Hindlimb muscle (tissue), 1 donor: ENCODE measurements at regions not wholly inside any gene's neighbourhood (a gene's known extent, or its start where the extent isn't known, plus 50 kb on each side); places are given as distances from the start of the nearest gene placed in this dataset.
"Not testable (repeated sequence)": the region's sequence is repeated elsewhere in the genome, so short reads cannot be mapped to it uniquely, and the experiment has no call there.

Source experiments
- DNase-seq: peaks from one replicate; pipeline ENCODE4 v3.0.0-alpha.2; 2013

DNA sequence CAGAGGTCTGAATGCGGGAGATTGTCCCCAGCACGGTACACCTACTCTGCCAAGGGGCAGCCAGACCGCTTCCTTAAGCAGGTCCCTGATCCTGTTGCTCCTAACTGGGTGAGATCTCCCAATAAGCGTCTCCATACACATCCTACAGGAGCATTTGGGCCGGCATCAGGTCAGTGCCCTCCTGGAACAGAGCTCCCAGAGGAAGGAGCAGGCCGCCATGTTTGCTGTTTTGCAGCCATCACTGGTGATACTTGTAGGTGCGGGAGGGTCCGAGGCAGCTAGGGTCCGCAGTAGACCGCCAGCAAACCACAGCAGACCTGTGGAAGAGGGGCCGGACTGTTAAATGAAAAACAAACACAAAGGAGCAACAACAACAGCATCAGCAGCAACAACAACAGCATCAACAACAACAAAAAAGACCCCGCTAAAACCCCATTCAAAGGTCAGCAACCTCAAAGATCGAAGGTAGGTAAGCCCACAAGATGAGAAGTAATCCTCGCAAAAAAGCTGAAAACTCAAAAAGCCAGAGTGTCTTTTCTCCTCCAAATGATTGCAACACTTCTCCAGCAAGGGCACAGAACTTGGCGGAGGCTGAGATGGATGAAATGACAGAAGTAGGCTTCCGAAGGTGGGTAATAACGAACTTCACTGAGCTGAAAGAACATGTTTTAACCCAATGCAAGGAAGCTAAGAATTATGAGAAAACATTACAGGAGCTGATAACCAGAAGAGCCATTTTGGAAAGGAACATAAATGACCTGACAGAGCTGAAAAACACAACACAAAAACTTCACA, 79.0 kb upstream of the CDH7 start:
- no peak for DNase-seq

DNA sequence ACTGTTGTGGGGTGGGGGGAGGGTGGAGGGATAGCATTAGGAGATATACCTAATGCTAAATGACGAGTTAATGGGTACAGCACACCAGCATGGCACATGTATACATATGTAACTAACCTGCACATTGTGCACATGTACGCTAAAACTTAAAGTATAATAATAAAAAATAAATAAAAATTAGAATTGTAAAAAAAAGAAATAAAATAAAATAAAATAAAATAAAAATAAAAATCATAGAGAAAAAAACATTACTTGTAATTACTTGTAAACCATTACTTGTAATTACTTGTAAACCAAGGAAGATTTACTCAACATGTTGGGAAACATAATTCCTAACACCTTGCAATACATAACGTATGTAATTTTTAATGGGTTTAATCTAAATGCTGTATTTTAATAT, 80.7 kb upstream of the CDH7 start:
- DNase-seq: not testable (repeated sequence)

DNA sequence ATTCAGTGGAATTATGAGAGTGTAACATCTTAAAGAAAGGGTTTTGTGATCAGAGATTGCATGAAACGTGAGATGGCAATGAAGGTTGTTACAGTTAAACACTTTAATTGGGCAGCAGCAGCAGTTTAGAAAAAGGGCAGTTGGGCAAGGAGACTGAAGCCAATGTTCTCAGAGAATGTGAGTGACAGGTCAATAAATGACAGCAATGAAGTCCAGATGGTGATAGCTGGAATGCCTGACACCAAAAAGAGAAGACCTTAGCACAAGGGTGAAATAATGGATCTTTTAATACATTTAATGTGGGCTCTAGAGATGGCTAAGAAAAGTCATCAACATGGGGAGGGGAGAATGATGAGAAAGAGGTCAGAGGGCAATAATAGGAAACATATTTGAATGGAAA, 89.4 kb upstream of the CDH7 start:
- no peak for DNase-seq

DNA sequence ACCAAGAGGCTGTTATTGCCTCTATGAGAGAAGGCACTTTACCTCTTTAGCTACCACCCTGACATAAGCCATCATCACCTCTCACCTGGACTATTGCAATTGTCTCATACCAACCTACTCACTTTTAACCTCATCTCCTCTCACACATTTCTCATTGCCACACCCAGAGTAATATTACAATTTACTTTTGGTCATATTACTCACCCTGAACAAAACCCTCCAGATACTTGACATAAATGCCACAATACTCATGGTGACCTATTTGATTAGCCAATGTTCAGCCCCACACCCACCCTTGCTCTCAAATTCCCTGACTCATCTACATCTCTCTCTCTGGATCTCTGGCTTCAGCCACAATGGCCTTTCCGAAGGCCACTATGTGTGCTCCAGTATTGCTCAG, 90.9 kb upstream of the CDH7 start:
- no peak for DNase-seq

DNA sequence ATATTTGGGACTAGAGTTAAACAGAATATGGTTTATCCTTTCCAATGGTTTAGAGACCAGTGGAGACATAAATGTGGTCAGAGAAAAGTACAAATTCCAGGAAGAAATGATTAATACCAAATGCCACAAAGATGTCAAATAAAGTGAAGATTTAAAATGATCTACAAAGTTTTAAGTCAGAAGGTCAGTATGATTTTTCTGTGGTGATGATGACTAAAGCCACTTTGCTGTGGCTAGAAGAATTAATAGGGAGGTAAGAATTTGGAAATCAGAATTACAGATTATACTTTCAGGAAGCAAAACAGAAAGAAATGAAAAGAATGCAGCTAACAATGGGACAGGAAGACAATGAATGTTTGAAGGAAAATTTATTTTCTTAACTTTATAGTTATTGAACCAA, 91.5 kb upstream of the CDH7 start:
- DNase-seq: no peak

DNA sequence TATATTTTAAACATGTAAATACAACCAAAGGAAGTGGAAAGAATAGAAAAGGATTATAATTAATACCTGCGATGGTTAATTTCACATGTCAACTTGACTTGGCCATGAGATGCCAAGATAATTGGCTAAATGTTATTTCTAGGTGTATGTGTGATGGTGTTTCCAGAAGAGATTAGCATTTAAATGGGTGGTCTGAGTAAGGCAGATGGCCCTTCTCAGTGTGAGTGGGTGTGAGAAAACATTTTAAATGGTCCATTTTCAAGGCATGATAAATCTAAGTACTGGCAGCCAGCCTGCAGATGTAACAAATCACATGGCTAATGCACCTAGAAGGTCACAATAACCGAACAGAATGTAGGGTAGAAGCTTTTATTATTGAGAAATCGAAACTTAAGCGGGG, 99.6 kb upstream of the CDH7 start:
- no peak for DNase-seq

DNA sequence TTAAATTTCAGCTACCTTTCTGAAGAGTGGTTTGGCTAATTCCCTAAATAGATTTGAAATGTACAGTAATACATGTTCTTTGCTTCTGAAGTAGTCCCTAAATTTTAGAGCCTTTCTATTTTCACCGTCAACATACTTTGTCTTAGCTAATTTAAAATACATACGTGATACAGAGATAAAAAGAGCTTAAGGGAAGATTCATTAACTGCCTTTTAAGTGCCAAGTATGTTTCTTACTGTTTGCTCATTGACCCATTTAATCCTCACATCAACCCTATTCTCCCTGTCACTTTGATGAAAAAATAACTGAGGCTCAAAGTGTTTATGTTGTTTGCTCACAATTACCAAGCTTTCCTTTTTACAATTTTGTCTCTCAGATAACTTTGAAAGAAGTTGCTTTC, 118.6 kb upstream of the CDH7 start:
- no peak for DNase-seq

DNA sequence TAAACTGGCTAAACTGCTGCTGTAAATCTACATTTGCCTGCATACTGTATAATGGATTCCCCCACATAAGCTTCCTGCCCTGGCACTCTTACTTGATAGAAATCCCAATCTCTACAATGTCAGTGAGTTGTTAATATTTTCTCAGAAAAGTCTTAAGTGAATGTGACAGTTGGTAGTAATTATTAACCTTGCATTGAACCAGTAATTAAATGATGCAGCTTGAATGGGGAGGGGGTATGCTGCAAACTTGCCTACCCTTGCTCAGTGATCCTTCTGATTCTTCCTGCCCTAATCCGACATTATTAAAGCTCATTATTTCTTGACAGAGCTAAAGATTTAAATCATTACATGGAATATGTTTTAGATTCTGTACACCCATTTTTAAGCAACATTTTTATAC, 119.0 kb upstream of the CDH7 start:
- no peak for DNase-seq

DNA sequence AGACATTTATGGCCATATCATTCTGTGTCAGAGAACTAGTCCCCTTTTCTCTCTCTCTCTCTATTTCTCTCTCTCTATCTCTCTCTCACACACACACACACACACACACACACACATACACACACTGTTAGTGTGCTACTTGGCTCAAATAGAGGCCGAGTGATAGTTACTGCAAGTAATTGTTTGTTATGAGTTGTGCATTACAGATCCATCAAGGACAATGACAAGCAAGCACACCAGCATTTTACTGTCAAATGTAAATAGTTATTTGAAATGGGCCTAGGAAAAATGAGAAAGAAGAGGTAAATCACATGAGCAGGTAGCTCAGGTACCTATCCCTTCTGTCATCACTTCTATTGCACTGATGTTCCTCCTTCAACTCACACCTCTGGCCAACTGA, 122.4 kb upstream of the CDH7 start:
- DNase-seq: no peak

DNA sequence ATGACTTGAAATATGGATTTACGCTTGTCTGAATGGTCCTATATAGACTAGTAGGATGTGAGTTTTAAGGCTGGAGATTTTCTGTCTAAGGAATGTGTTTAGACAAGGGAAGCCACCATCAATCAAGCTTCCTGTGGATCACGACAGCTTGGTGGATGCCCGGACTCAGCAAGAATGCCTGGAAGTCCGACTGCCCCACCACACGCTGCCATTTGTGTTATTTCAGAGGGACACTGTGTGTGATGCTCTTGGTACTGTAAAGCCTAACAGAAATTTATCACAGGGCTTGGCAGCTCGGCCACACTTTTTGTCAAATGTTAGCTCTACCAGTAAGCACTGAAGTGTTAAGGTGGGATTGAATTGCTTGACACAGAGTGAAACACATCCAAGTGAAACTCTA, 127.1 kb upstream of the CDH7 start:
- no peak for DNase-seq

DNA sequence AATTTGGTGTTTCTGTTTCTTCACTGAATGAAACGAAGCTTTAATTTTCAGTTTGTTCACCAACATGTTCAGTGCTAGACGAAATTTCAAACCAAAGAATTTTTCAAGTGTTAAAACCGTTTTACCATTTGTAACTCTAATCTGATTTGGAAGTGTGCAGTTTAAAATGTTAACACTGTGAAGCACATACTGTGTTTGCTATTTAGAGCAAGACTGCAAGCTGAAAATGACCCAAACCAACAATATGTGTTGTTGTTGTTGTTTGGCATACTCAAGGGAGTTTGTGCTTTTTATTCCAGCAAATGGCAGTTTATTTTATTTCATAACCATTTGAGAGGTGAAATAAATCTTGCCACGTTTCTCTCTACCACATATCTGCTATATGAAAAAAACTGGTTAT, 128.4 kb upstream of the CDH7 start:
- no peak for DNase-seq

DNA sequence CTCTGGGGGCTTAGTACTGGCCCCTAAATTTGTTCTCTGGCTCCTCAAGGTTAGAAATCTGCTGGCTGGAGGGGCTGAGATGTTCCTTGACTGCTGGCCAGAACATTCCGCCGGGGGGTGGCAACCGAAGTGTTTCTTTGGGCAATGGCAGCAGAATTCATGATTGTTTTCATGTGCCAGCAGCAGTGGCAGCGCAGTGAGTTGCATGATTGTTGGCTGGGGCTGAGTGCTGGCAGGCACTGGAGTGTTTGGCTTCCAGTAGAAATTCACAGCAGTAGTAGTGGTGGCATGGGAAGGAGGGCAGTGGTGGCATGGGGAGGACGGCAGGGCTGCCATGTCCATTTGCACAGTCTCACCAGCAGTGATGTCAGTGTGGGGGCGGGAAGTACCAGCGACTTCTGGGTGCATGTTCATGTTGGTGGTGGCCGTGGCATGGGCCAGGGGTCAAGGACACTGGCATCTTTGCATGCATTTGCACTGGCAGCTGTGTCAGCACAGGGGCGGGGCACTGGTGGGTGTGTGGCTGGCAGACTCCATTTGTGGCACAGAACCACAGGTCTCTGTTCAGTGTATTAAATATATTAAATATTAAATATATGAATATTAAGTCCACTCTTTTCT, 130.6 kb upstream of the CDH7 start:
- DNase-seq: no peak

DNA sequence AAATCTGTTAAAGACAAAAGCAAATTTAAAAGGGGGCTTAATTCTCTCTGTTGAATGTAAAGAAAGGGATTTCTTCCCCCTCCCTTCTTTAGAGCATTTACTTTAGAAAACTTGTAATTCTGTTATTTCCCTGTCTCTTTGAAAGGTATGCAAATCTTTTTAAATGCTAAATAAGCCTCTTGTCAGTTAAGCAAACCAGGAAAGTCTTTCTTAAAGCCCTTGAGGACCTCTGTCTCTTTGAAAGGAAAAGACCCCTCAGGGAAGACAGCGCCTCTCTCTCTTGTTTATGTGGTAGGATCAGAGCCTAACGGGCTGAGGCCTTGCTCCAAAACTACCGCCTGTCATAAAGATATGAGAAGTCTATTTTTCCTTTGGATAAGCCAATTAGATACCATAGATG, 139.9 kb upstream of the CDH7 start:
- DNase-seq: no peak

DNA sequence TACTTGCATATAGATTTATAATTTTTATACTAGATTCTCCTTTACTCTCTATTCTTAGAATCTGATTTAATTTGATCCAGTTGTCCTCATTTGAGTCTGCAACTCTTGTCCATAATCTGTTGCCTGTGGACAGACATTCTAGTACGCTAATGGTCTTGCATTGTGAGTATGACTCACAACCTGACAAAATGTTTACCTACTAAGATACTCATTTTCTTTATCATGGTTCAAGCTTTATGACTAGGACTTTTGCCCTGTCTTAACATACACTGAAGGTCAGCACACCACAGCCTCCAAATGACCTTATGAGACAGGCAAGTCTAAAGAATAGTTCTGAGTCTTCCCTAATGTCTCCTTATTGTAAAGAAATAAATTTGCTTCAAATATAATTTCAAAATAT, 142.3 kb upstream of the CDH7 start:
- no peak for DNase-seq

DNA sequence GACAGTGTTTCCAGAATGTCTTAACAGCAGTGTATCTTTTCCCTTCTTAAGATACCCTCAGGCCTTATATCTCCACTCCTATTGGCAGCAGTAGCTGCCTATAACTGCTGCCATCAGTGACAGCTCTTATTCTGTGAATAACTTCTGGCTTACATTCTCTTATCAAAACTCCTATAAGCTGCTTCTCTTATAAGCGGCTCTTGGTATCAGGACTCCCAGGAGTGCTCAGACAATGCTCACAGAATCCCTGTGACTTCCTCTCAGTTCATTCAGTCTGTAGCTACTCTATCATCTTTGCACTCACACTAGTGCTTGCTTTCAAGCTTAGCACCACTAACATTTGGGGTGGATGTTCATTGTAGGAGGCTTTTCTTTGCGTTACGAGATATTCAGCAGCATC, 143.7 kb upstream of the CDH7 start:
- DNase-seq: no peak

DNA sequence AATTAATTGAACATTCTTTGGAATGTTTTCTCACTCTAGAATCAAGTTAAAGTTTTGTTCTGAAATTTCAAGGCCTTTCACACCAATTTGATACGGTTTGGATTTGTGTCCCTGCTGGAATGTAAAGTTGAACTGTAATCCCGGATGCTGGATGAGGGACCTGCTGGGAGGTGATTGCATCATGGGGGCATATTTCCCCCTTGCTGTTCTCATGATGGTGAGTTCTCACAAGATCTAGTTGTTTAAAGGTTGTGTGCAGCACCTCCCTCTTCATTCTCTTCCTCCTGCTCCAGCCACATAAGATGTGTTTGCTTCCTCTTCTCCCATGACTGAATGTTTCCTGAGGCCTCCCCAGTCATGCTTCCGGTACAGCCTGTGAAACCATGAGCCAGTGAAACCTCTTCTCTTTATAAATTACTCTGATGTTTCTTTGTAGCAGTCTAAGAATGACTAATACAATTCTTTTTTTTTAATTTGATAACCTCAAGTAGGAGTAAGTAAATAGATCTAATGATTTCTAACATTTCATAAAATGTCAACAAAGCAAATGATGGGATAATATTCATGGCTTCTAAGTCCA, 144.2 kb upstream of the CDH7 start:
- no peak for DNase-seq

DNA sequence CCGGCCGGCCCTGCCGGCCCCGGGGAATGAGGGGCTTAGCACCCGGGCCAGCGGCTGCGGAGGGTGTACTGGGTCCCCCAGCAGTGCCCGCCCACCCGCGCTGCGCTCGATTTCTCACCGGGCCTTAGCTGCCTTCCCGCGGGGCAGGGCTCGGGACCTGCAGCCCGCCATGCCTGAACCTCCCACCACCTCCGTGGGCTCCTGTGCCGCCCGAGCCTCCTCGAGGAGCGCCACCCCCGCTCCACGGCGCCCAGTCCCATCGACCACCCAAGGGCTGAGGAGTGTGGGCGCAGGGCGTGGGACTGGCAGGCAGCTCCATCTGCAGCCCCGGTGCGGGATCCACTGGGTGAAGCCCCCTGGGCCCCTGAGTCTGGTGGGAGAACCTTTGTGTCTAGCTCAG, 145.5 kb upstream of the CDH7 start:
- not testable (repeated sequence) for DNase-seq

DNA sequence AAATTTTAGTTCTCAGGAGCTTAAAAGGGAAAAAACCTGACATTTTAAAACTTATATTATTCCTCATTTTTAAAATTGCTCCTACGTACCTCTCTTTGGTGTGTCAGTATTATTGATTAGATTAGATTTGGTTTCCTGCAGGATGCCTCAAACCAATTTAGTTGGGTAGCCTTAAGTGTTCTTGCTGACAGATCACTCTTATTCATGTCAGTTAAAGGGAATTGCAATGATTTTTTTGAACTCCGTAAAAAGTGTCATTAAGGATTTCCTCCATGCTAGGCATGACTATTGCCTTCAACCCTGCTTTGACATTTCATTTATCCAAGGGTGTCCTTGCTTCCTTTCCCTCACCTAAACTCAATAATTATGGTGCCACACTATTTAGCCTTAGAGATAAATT, 149.0 kb upstream of the CDH7 start:
- DNase-seq: no peak

DNA sequence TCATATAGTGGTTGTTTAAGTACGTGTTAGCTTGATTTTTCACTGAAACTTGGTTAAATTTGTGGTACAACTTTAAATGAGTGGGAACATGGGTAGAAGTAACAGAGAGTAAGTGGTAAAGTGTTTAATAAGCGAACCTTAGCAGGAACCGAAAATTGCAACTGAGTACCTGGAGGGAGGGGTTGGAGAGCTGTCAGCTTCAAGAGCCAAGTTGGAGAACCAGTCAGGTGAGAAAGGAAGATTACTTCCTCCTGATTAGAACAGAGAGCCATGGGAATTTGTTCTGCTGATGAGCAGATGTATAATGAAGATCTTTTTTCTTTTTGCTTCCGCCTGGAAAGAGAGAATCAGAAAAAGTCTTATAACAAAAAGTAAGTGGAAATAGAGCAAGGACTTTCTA, 158.4 kb upstream of the CDH7 start:
- DNase-seq: no peak

DNA sequence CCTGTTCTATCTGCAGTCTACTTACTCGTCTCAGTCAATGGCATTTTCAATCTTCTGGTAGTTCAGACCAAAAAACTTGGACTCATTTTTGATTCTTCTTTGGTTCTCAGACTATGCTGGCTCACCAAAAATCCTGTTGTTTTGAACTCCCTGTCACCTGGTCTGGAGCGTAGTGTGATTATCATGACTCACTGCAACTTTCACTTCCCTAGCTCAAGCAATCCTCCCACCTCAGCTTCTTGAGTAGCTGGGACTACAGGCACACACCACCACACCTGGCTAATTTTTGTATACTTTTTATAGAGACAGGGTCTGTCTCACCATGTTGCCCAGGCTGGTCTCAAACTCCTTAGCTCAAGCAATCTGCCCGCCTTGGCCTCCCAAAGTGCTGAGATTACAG, 163.3 kb upstream of the CDH7 start:
- no peak for DNase-seq

DNA sequence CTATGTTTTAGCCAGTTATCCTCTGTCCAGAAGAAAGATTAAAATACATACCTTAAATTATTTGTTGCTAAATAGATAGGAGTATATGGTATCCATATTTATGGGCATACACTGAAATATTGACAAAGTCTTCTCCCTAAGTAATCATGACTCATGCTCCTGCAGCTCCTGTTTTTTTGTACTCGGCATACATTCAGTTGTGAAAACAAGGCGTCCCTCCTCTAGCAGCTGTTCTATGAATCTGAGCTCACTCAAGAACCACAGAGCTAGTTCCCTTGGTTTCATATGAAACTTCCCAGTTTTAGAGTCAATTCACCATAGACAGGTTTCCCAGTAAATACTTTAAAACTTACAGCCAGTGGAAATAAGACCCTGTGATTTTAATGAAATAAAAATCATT, 168.7 kb upstream of the CDH7 start:
- DNase-seq: not testable (repeated sequence)

DNA sequence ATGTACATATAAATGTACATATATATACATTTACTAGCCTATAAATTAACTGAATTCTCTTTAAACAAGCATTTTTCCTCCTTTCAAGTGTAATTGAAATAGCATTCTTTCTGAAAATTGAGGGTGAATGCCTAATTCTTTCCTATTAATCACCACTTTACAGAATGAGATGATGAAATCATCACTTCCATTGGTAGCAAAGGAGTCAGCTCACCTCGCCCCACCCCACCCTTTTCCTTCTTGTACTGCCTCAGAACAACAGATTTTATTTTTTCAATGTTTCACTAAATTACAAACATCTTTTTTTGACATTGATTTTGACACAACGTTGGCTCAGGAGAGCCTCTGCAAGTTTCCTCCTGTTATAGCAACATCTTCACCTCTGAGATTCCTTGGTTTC, 181.9 kb upstream of the CDH7 start:
- DNase-seq: no peak

DNA sequence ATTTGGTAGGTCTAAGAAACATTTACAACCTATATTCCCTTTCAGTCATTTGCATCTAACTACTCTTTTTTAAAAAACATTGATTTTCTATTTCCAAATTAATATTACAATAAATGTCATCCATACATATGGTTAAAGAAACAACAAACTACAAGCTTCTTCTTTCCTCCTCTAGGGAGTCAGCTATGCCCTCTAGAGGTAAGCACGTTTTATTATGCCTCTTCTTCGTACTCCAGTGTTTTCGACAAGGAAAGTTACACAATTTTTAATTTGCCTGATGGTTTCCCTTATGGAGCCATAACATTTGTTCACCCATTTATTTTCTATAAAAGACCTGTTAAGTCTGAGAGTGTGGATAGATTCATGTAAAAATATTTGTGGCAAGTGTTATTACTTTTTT, 183.4 kb upstream of the CDH7 start:
- no peak for DNase-seq

DNA sequence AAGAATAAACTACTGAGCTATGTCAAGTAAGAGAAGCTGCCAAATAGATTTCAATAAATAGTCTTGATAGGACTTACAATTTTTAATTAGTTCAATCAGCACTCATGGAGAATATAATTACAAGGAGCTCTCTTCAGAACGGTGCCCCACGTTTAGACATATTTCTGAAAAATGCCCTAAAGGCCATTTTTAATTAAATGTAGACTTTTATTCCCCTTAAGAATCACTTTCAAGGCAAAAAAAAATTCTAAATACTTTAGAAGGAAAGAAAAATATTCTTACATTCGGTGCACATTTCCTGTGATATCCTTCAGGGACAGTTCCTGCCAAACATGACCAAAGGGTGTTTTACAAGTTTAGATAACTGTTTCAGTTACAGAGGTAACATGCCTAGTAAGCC, 202.5 kb upstream of the CDH7 start:
- no peak for DNase-seq
